Limb (tissue), 2 donors: ENCODE measurements at regions not wholly inside any gene's neighbourhood (a gene's known extent, or its start where the extent isn't known, plus 50 kb on each side); places are given as distances from the start of the nearest gene placed in this dataset.
"Not testable (repeated sequence)": the region's sequence is repeated elsewhere in the genome, so short reads cannot be mapped to it uniquely, and the experiment has no call there.

ENCODE experiments used
- DNase-seq, 2 donors: peaks; one replicate each; pipeline ENCODE4 v3.0.0-alpha.2; 2016; ENCODE audit errors: extremely low spot score in 2 of 2

DNA sequence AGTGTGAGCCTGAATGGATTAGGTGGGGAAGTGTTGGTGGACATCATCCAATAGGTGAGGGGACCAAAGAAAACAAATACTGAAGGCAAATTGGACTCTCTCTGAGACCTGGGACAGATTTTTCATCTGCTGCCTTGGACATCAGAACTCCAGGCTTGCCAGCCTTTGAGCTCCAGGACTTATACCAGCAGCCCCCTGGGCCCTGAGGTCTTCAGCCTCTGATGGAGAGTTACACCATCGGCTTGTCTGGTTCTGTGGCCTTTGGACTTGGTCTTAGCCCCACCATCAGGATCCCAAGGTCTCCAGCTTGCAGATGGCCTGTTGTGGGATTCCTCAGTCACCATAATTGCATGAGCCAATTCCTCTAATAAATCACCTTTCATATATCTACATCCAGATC, 80.8 kb upstream of the SLC8A3 start:
- no peak for DNase-seq

- no peak for DNase-seq
These were observed 80.0 kb upstream of the SLC8A3 start for GRCh38 chr14:70268760-70269159.

DNA sequence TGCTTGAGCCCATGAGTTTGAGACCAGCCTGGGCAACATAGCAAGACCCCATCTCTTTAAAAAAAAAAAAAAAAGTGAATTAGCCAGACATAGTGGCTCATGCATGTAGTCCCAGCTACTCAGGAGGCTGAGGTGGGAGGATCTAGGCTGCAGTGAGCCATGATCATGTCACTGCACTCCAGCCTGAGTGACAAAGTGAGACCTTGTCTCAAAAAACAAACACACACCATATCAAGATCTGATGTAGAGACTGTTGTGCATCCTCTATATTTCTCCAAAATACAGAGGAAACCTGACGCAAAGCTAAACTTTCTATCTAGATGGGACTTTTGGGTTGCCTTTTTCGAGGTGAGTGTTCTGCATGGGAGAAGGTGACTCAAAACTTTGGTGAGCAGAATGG, 77.4 kb upstream of the SLC8A3 start:
- no peak for DNase-seq

- DNase-seq, result no peak
These were observed 76.7 kb upstream of the SLC8A3 start for GRCh38 chr14:70265422-70265821.

DNA sequence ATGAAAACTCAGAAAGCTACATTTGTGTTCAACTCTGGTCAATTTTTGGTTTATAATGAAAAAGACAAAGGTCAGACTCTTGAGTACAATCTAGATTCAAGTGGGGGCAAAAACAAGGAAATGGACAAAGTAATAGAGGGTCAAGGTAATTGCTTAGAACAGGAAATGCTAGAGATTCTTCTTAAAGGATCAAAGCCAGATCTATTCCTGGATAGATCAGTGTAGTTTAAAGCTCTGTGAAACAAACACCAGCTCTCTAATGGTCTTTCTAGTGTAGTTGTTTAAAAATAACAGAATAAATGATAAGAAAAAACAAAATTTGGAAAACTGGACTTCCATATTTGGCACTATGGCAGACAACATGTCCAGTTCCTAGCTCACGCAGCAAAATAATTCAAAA, 70.7 kb upstream of the SLC8A3 start:
- no peak for DNase-seq

DNA sequence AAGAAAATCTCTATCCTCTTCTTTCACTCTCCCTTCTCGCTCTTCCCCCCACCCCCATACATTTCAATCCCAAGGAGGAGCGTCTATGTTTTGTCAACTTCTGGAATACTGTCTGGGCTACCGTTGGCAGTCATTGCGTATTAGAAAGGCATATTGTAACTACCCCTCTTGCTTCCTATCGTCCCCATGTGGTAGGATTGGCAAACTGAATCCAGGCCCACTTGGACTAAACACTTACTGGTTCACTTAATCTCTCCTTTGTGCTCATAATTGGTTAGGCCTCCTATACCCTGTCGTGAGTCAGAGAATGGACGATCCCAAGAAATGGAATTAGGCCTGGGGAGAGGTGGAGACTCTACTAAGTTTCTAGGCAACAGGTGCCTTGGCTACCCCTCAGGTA, 68.8 kb upstream of the SLC8A3 start:
- DNase-seq, result no peak

DNA sequence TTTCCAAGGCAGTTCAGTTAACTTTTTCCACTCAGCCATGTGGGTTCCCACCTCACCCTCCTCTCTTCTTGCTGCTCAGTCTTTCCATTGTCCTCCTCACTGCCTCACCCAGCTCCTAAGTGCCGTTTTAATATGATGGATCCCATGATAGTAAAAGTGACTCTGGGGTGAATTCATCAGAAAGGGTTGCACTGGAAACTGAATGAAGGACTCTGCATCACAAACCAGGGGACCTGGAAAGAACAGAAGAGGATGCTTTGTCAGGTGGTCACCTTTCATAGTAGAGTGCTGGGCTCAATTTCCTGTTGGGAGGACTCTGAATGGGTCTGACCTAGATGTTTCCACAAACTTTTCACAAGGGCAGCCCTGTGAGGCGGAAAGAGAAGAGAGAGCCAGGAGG, 67.8 kb upstream of the SLC8A3 start:
- DNase-seq, result no peak

DNA sequence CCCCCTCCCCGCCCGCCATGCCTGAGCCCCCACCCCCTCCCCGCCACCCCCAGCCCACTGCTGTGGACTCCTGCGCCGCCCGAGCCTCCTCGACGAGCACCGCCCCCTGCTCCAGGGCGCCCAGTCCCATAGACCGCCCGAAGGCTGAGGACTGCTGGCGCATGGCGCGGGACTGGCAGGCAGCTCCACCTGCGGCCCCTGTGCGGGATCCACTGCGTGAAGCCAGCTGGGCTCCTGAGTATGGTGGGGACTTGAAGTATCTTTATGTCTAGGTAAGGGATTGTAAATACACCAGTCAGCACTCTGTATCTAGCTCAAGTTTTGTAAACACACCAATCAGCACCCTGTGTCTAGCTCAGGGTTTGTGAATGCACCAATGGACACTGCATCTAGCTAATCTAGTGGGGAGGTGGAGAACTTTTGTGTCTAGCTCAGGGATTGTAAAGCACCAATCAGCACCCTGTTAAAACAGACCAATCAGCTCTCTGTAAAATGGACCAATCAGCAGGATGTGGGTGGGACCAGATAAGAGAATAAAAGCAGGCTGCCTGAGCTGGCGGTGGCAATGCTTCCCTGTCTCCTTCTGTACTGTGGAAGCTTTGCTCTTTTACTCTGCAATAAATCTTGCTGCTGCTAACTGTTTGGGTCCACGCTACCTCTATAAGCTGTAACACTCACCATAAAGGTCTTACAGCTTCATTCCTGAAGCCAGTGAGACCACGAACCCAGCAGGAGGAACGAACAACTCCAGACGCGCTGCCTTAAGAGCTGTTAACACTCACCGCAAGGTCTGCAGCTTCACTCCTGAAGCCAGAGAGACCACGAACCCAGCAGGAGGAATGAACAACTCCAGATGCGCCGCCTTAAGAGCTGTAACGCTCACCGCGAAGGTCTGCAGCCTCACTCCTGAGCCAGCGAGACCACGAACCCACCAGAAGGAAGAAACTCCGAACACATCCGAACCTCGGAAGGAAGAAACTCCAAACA, 66.6 kb upstream of the SLC8A3 start:
- DNase-seq, result peak in 1 of 2 donors; percentile 61

- peak; percentile 23 to 75 for DNase-seq
These were observed 65.8 kb upstream of the SLC8A3 start for GRCh38 chr14:70254476-70254961.

GRCh38 chr14:70253547-70253946, 64.8 kb upstream of the SLC8A3 start:
- not testable (repeated sequence) for DNase-seq

DNA sequence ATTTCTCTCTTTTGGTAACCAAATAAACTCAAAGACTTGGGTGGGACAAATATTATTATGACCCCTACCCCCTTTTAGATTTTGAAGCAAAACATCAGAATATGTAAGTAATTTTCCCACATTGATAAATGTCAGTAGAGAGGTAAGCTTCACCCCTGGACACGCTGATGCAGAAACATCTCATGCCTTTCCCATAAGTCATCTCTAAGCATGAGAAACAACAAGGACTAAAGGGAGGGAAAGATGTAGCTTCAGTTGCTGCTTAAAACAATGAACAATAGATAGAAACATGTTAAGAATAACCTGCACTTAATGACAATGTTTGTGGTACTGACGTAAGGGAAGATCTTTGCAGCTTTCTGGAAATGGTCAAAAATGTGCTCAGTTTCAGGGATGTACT, 56.3 kb upstream of the SLC8A3 start:
- no peak for DNase-seq

GRCh38 chr14:70239802-70240201, 51.1 kb upstream of the SLC8A3 start:
- no peak for DNase-seq

- DNase-seq, result not testable (repeated sequence)
These were observed 49.9 kb upstream of the SLC8A3 start for GRCh38 chr14:70238635-70239034.
